ENCODE measurements at regions not wholly inside any gene's neighbourhood (a gene's known extent, or its start where the extent isn't known, plus 50 kb on each side); places are given as distances from the start of the nearest gene placed in this dataset.

GRCh38 chr2:151153601-151154000 is 108.1 kb downstream of the RBM43 start:
- no peak for DNase-seq

GRCh38 chr2:151150331-151151320 is 111.0 kb downstream of the RBM43 start:
- no peak for DNase-seq

GRCh38 chr2:151138507-151138906 is 123.2 kb downstream of the RBM43 start:
- DNase-seq: peak; percentile 85

- no peak for DNase-seq
These were observed 124.1 kb downstream of the RBM43 start for GRCh38 chr2:151137526-151137925.

GRCh38 chr2:151120011-151120410 is 141.7 kb downstream of the RBM43 start:
- DNase-seq: no peak

GRCh38 chr2:151119374-151119773 is 142.3 kb downstream of the RBM43 start:
- no peak for DNase-seq

- DNase-seq: no peak
These were observed 143.4 kb downstream of the RBM43 start for GRCh38 chr2:151118269-151118668.

- peak; percentile 23 for DNase-seq
These were observed 146.8 kb downstream of the RBM43 start for GRCh38 chr2:151114874-151115273.

GRCh38 chr2:151113318-151113717 is 148.3 kb downstream of the RBM43 start:
- no peak for DNase-seq

GRCh38 chr2:151111599-151112278 is 149.9 kb downstream of the RBM43 start:
- peak; percentile 76 for DNase-seq

GRCh38 chr2:151106805-151107506 is 154.7 kb downstream of the RBM43 start:
- peak; percentile 47 for DNase-seq

GRCh38 chr2:151103551-151103950 is 158.1 kb downstream of the RBM43 start:
- DNase-seq: no peak

GRCh38 chr2:151102226-151102625 is 159.4 kb downstream of the RBM43 start:
- DNase-seq: no peak

GRCh38 chr2:151098841-151099240 is 162.8 kb downstream of the RBM43 start:
- no peak for DNase-seq

GRCh38 chr2:151097895-151098294 is 163.8 kb downstream of the RBM43 start:
- peak; percentile 30 for DNase-seq

- peak; percentile 14 for DNase-seq
These were observed 164.5 kb downstream of the RBM43 start for GRCh38 chr2:151097128-151097527.

GRCh38 chr2:151096235-151096634 is 165.4 kb downstream of the RBM43 start:
- DNase-seq: no peak

GRCh38 chr2:151095463-151095862 is 166.2 kb downstream of the RBM43 start:
- no peak for DNase-seq

GRCh38 chr2:151091583-151091982 is 170.1 kb downstream of the RBM43 start:
- no peak for DNase-seq

GRCh38 chr2:151087377-151087776 is 174.3 kb downstream of the RBM43 start:
- no peak for DNase-seq

- peak; percentile 41 for DNase-seq
These were observed 176.5 kb downstream of the RBM43 start for GRCh38 chr2:151085181-151085611.

GRCh38 chr2:151083856-151084795 is 177.5 kb downstream of the RBM43 start:
- DNase-seq: no peak
